ENCODE measurements at regions not wholly inside any gene's neighbourhood (a gene's known extent, or its start where the extent isn't known, plus 50 kb on each side); places are given as distances from the start of the nearest gene placed in this dataset.

- no peak overlapping the region for H4K8ac ChIP-seq (ENCODE audit: low read depth in 2 of 2, low read length in 2 of 2)
- H2AK5ac ChIP-seq (ENCODE audit: low read depth, low read length) = 0 out of 2 replicates have a peak overlapping the region, but pooled peaks have one; percentile 1
- H2BK15ac ChIP-seq (ENCODE audit: low read depth, low read length) = no peak overlapping the region
- BruUV-seq (replicated peaks) = no TSS peak
- 0 out of 2 replicates have a peak overlapping the region, but pooled peaks have one; percentile 16 for H3K4ac ChIP-seq (ENCODE audit: low read depth, low read length)
- no peak overlapping the region for H2AFZ ChIP-seq (replicated peaks; ENCODE audit: low read length, poor library complexity)
- no peak overlapping the region for H3K4me2 ChIP-seq (ENCODE audit: low read depth, low read length)
- peaks cover 3% of the 10 kb centered on the region; the same call in 1 of the 2 replicates for H3K9me1 ChIP-seq (ENCODE audit: insufficient read depth, low read length)
- DNase-seq (peak; percentile 6), ATAC-seq (ENCODE audit: low read depth) (no peak; the same call in 1 of the 2 replicates)
- H3K9me3 ChIP-seq (ENCODE audit: control insufficient read depth, insufficient read depth, low read length) = no peaks in the 10 kb centered on the region
- H3K23ac ChIP-seq (ENCODE audit: low read depth, low read length) = no peak overlapping the region
- H3K14ac ChIP-seq (replicated peaks; ENCODE audit: low read depth, low read length) = no peak overlapping the region
- H4K5ac ChIP-seq (ENCODE audit: low read depth, low read length) = no peak overlapping the region
- H4K20me1 ChIP-seq (ENCODE audit: insufficient read depth, low read length) = no peaks in the 10 kb centered on the region
- peaks cover 22% of the 10 kb centered on the region for H3K27me3 ChIP-seq (ENCODE audit: control insufficient read depth, insufficient read depth, low read length)
- dilution Hi-C loops (cut with HindIII; ENCODE audit: low sequenced_read_pairs, unreplicated experiment) = no loop called here
- H3K4me3 ChIP-seq (ENCODE audit: insufficient read depth, low read depth, low read length) = no peak overlapping the region
- H2BK5ac ChIP-seq (ENCODE audit: low read depth, low read length, poor library complexity, severe bottlenecking) = no peak overlapping the region
- ChIA-PET POLR2A (ENCODE audit: unreplicated experiment) (no interaction called here), CTCF (interaction anchor here (0.6 kb wide), 1 partner anchor 77 kb away, joined by 4 read pairs; no protein-coding TSS in a partner anchor)
- intact Hi-C loops (cut with micrococcal nuclease) = no loop called here
- TF ChIP-seq, protein P1, sequence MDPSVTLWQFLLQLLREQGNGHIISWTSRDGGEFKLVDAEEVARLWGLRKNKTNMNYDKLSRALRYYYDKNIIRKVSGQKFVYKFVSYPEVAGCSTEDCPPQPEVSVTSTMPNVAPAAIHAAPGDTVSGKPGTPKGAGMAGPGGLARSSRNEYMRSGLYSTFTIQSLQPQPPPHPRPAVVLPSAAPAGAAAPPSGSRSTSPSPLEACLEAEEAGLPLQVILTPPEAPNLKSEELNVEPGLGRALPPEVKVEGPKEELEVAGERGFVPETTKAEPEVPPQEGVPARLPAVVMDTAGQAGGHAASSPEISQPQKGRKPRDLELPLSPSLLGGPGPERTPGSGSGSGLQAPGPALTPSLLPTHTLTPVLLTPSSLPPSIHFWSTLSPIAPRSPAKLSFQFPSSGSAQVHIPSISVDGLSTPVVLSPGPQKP (IDR thresholded peaks at IDR 0.05; ENCODE audit: borderline replicate concordance, low read depth, low read length) = no peak
- TF ChIP-seq CEBPB (IDR thresholded peaks at IDR 0.05; ENCODE audit: low read depth, low read length) = no peak
- no peak for TF ChIP-seq MAZ (IDR thresholded peaks at IDR 0.05; ENCODE audit: borderline replicate concordance, low read depth, low read length)
- no peak for TF ChIP-seq RAD21 (IDR thresholded peaks at IDR 0.05; ENCODE audit: low read length)
- TF ChIP-seq SMC3 (IDR thresholded peaks at IDR 0.05; ENCODE audit: low read depth, low read length) = no peak
- no peak for TF ChIP-seq POLR2A (IDR thresholded peaks at IDR 0.05; ENCODE audit: low read depth, low read length)
- TF ChIP-seq, protein P2, sequence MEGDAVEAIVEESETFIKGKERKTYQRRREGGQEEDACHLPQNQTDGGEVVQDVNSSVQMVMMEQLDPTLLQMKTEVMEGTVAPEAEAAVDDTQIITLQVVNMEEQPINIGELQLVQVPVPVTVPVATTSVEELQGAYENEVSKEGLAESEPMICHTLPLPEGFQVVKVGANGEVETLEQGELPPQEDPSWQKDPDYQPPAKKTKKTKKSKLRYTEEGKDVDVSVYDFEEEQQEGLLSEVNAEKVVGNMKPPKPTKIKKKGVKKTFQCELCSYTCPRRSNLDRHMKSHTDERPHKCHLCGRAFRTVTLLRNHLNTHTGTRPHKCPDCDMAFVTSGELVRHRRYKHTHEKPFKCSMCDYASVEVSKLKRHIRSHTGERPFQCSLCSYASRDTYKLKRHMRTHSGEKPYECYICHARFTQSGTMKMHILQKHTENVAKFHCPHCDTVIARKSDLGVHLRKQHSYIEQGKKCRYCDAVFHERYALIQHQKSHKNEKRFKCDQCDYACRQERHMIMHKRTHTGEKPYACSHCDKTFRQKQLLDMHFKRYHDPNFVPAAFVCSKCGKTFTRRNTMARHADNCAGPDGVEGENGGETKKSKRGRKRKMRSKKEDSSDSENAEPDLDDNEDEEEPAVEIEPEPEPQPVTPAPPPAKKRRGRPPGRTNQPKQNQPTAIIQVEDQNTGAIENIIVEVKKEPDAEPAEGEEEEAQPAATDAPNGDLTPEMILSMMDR (conservative IDR thresholded peaks at IDR 0.05; ENCODE audit: low read depth, low read length) = no peak
- TF ChIP-seq MAFK (IDR thresholded peaks at IDR 0.05; ENCODE audit: low read depth, low read length) = no peak
- no peak for TF ChIP-seq FOS (IDR thresholded peaks at IDR 0.05; ENCODE audit: low read depth, low read length)
- TF ChIP-seq RCOR1 (IDR thresholded peaks at IDR 0.05; ENCODE audit: insufficient replicate concordance, low read length) = no peak
- no peak for TF ChIP-seq BHLHE40 (IDR thresholded peaks at IDR 0.05; ENCODE audit: low read depth, low read length)
- TF ChIP-seq MXI1 (IDR thresholded peaks at IDR 0.05; ENCODE audit: borderline replicate concordance, low read depth, low read length) = no peak
- TF ChIP-seq NFE2L2 (IDR thresholded peaks at IDR 0.05; ENCODE audit: low read depth, low read length) = no peak
- TF ChIP-seq, protein P3, sequence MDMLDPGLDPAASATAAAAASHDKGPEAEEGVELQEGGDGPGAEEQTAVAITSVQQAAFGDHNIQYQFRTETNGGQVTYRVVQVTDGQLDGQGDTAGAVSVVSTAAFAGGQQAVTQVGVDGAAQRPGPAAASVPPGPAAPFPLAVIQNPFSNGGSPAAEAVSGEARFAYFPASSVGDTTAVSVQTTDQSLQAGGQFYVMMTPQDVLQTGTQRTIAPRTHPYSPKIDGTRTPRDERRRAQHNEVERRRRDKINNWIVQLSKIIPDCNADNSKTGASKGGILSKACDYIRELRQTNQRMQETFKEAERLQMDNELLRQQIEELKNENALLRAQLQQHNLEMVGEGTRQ (IDR thresholded peaks at IDR 0.05; ENCODE audit: low read depth, low read length) = no peak; the same call in 1 of the 2 replicates
- TF ChIP-seq CHD1 (IDR thresholded peaks at IDR 0.05; ENCODE audit: low read depth, low read length) = no peak
- no peak for TF ChIP-seq RFX5 (IDR thresholded peaks at IDR 0.05; ENCODE audit: low read depth, low read length)
- no peak overlapping the region for H3K56ac ChIP-seq (ENCODE audit: extremely low read depth, insufficient read depth, low read length)
- no peaks in the 10 kb centered on the region for H3K36me3 ChIP-seq (ENCODE audit: control insufficient read depth, insufficient read depth, low read length)
- H4K91ac ChIP-seq (ENCODE audit: insufficient read depth, low read depth, low read length) = no peak overlapping the region
- 0 out of 2 replicates have a peak, but pooled peaks cover 3% of the 10 kb centered on the region for H3K4me1 ChIP-seq (ENCODE audit: control insufficient read depth, insufficient read depth, low read length)
- WGBS, 2 experiments (ENCODE audit: extremely low coverage in 2 of 2, insufficient read length in 1 of 2) = 90% methylated on average over 2 of the region's 7 CpGs; no CpG with 5 or more reads in 1 of the 2 experiments
- no peak overlapping the region for H3K18ac ChIP-seq (ENCODE audit: low read depth, low read length)
- H3K27ac ChIP-seq (ENCODE audit: insufficient read depth, low read length) = no peak overlapping the region
- H3K9ac ChIP-seq (ENCODE audit: low read depth, low read length) = no peak overlapping the region
- H2AK9ac ChIP-seq (replicated peaks; ENCODE audit: low read depth, low read length, poor library complexity) = no peak overlapping the region
- H3K79me1 ChIP-seq (ENCODE audit: low read depth in 1 of 2, low read length in 2 of 2) = no peaks in the 10 kb centered on the region
- H2BK120ac ChIP-seq (ENCODE audit: low read depth, low read length) = no peak overlapping the region
- in situ Hi-C loops (cut with MboI; ENCODE audit: low sequenced_read_pairs) = no loop called here
- no peak overlapping the region for H2BK20ac ChIP-seq (ENCODE audit: low read depth, low read length)
Observed at GRCh38 chr20:33926425-33926824, 67.3 kb upstream of the RALY start.
